GM23338 (cell line): ENCODE measurements at regions not wholly inside any gene's neighbourhood (a gene's known extent, or its start where the extent isn't known, plus 50 kb on each side); places are given as distances from the start of the nearest gene placed in this dataset.

Source experiments
- CREB1 ChIP-seq: fragments of 250-450 bp; sonication (Bioruptor Pico); IDR thresholded peaks from 2 replicates; pipeline ENCODE4 v1.5.0; 2020; ENCODE audit warnings: low read depth, mild to moderate bottlenecking, moderate library complexity
- EZH2 ChIP-seq: fragments of 200-600 bp; sonication (generic); IDR thresholded peaks from one replicate; pipeline ENCODE4 v1.8.0; 2017; ENCODE audit warnings: antibody characterized with exemption, mild to moderate bottlenecking, low read depth; ENCODE audit not compliant: unreplicated experiment
- POLR2AphosphoS5 ChIP-seq: IDR thresholded peaks from 2 replicates; pipeline ENCODE4 v1.6.1; 2016; ENCODE audit warnings: antibody characterized with exemption, low read depth
- REST ChIP-seq: IDR thresholded peaks from one replicate; pipeline ENCODE4 v1.6.1; 2018; ENCODE audit warnings: antibody characterized with exemption; ENCODE audit not compliant: unreplicated experiment

- TF ChIP-seq EZH2 (no peak), POLR2AphosphoS5 (no peak), REST (no peak), CREB1 (CRISPR knock-in tag) (no peak)
These were observed 140.8 kb downstream of the VEGFA start for GRCh38 chr6:43910638-43911353.
